Keratinocyte (primary cell): ENCODE measurements at regions not wholly inside any gene's neighbourhood (a gene's known extent, or its start where the extent isn't known, plus 50 kb on each side); places are given as distances from the start of the nearest gene placed in this dataset.

Experiments
- CTCF ChIP-seq, 3 experiments: IDR thresholded peaks in 1 of 3; conservative IDR thresholded peaks in 1 of 3; optimal IDR thresholded peaks in 1 of 3; 2 replicates in 2 of 3; 3 replicates in 1 of 3; pipeline versions ENCODE3 to v1.5.1; 2011; ENCODE audit warnings: low read length in 3 of 3, mild to moderate bottlenecking in 3 of 3, moderate library complexity in 2 of 3, control low read depth in 1 of 3, inconsistent platforms in 1 of 3; ENCODE audit not compliant: insufficient read depth in 2 of 3; ENCODE audit errors: extremely low read depth in 1 of 3
- EZH2 ChIP-seq: IDR thresholded peaks from one replicate; pipeline ENCODE4 v1.6.1; 2012; ENCODE audit warnings: inconsistent platforms, mild to moderate bottlenecking, low read length, moderate library complexity

GRCh38 chr1:56074007-56074651 is 505.2 kb downstream of the PLPP3 start:
- TF ChIP-seq CTCF (optimal IDR thresholded peaks at IDR 0.05 in 1 of 3, IDR thresholded peaks at IDR 0.05 in 1 of 3, conservative IDR thresholded peaks at IDR 0.05 in 1 of 3; ENCODE audit: extremely low read depth in 1 of 3, insufficient read depth in 2 of 3, low read length in 3 of 3): no peak
- TF ChIP-seq EZH2: no peak
